ENCODE measurements at regions not wholly inside any gene's neighbourhood (a gene's known extent, or its start where the extent isn't known, plus 50 kb on each side); places are given as distances from the start of the nearest gene placed in this dataset.

DNA sequence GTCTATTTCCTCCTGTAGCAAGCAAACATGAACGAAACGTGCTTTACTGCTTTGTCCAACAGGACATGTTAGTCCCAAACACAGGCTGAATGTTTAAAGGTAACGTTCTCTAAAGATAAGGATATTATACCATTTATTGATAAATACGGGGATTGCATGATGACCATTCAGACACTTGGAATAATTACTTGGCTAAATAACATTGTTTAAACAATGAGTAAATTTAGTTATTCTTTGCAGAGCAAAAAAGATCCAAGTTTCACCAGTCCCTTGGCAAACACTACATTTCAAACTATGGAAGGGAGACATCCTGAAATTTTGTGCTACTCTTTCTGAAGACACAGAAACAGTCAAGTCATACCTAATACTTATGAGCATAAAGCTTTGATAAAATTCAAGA lies 88.0 kb downstream of the ZNF280B start:
- DNase-seq (ENCODE audit: low spot score): no peak

DNA sequence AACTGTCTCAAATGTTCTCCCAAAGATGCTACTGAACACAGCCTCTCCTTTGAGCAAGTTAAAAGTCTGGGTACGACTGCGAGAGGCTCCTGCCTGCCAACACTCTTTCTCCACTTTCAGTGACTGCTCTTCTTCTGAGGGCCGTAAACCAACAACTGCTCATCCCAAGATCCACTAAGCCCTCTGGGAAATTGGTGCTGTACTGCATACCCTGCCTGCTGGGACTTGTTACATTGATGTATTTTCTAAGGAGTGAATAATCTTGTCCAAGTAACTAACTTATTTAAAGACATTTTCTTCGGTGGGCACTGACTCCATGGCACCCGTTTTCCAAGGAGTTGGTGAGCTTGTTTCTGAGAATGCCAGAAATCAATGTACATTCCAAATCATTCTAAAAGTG lies 87.2 kb downstream of the ZNF280B start:
- DNase-seq (ENCODE audit: low spot score): no peak

DNA sequence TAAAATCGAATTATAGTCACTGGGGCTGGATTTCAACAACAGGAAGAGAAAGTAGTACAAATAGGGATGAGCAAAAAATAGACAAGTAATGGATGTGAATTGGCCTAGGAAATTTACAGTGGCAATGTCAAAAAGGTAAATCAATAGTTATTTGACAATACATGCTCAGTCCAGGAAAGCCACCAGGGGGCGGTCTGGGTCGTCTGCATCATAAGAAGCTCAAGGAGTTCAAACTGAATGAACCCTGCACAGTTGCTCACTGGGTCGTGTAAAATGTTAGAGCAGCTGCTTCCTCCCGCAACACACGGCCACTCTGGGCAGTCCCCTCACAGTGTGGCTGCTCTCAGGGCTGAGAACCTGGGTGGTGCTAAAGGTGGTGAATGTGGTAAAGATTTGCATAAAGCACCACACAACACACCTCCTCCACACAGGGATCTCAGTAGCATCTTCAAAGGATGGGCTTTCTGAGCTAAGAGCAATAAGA lies 85.9 kb downstream of the ZNF280B start:
- DNase-seq (ENCODE audit: low spot score): peak; percentile 23

DNA sequence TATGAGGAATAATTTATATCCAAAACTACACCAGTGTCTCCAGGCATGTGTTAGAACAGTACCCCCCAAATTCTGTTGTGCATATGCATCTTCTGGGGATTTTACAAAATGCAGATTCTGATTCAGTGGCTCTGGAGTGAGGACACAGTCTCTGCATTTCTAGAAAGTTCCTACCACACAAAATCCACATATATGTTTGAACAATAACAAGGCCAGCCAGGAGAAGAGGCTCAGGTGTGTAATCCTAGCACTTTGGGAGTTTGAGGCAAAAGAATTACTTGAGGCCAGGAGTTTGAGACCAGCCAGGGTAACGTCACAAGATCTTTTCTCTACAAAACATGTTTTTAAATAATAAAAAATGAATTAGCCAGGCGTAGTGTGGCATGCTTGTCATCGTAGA lies 84.9 kb downstream of the ZNF280B start:
- no peak for DNase-seq (ENCODE audit: low spot score)

DNA sequence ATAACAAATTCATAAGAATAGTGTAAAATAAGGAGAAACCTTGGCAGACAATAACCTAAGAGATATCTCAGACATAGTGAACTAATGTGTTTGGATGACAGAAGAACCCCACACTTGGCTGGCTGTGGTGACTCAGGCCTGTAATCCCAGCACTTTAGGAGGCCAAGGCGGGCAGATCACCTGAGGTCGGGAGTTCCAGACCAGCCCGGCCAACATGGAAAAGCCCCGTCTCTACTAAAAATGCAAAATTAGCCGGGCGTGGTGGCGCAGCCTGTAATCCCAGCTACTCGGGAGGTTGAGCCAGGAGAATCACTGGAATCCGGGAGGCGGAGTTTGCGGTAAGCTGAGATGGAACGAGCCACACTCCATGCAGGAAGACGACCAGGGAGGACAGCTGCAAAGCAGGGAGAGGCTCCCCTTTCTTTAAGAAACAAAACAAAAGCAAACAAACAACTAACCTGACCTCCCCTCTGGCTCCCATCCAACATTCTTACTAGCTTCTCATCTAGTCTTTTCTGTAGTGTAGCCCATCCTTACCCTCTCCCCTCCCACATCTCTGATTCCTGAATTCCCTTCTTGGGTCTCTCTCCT lies 84.2 kb downstream of the ZNF280B start:
- no peak for DNase-seq (ENCODE audit: low spot score)

DNA sequence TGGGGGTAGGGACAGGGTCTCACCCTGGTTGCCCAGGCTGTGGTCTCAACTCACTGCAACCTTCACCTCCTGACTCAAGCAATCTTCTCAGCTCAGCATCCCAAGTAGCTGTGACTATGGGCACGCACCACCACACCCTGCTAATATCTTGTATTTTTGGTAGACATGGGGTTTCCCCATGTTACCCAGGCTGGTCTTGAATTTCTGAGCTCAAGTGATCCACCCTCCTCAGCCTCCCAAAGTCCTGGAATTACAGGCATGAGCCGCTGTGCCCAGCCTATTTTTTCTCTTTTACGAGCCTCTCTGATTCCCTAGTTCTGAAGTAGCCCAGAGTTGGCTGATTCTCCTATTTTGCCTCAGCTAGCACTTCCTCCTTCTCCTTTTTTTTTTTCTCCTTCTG lies 83.6 kb downstream of the ZNF280B start:
- DNase-seq (ENCODE audit: low spot score): no peak

DNA sequence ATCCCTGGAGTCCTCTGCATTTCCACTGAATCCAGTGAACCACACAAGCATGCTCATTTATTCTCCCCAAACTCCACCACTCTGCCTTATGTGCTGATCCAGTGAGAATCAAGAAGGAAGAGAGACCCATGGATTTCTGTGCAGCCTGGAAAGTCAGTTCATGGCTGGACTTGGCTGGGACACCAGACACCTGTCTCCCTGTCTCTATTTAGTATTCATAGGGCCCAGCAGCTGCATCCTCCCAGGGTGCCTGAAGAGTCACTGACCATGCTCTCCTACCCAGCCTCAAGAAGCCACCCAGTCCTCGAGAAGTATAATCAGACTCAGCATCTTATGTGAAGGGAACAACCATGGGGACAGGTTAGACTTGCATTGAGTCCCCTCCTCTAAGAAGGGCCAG lies 83.2 kb downstream of the ZNF280B start:
- no peak for DNase-seq (ENCODE audit: low spot score)

DNA sequence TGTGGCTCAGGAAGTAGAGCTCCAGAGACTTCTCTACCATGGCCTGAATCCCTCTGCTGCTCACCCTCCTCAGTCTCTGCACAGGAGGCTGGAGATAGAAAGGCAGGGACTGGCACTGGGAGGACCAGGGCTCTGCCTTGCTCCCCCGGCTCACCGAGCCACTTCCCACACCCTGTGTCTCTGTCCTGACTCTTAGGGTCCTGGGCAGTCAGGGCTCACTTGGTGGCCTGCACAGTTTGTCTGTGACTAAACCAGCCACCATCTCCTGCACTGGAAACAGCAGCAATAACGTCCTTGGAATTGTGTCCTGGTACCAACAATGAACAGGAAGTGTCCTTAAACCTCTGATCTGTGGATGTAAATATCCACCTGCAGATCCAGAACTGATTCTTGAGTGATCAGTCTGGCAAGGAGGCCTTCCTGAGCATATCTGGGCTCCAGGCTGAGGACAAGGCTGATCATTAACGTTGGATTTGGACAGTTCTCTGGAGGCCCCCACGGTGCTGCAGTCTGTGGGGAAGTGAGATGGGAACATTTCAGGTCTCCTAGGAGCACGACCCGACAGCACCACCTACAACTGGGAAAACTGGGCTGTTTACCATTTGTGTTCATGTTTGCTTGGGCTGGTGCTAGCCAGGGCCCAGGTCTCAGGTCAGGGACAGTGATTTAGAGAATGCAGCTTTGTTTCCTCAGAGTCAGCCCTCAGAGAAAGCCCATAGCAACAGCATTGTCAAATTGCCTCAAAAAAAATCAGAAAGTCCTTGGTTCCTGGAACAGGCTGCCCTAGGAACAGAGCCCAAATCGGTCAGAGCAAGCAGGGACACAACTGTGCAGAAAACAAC lies 82.5 kb downstream of the ZNF280B start:
- DNase-seq (ENCODE audit: low spot score): no peak

DNA sequence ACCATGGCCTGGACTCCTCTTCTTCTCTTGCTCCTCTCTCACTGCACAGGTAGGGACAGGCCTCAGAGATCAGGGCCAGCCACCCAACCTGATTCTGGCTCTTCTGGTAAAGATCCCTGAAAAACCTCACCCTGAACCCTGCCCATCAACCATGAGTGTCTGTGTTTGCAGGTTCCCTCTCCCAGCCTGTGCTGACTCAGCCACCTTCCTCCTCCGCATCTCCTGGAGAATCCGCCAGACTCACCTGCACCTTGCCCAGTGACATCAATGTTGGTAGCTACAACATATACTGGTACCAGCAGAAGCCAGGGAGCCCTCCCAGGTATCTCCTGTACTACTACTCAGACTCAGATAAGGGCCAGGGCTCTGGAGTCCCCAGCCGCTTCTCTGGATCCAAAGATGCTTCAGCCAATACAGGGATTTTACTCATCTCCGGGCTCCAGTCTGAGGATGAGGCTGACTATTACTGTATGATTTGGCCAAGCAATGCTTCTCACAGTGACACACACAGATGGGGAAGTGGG lies 80.9 kb downstream of the ZNF280B start:
- DNase-seq (ENCODE audit: low spot score): no peak

DNA sequence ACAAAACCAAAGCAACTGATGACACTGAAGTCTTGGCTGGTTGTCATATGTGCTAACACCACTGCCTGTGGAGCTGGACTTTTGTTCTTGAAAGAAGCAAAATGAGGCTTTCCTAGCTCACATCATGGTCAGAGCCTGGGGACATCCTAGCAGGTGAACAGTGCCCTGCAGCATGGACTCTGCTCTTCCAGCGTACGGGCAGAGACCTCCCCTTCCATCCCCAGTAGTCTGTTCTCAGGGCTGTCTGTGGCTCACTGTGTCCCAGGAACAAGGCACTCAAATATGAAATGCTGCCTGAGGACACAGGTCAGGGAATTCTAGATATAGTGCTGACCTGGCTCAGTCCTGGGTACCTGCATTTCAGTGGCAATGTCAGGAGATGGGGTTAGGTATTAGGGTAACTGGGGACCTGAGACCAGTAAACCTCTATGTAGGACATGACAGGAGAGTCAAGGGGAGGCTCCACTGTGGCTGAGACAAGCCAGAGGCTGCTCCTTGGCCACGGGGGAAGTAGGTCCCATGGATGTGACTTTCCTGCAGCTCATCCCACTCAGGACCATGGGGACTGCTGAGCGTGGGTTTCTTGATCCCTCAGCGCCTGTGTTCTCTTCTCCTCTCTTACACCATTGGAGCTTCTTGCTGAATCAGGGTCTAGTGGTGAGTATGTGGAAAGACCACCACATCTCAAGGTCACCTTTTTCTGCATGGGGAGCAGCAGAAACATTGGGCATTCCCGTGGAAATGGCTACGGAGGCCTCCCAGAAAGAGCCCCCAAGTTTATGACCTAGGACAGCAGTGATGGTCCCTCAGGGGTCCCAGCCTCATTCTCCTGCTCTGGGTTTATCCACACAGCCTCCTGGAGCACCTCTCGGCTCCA lies 80.1 kb downstream of the ZNF280B start:
- no peak for DNase-seq (ENCODE audit: low spot score)

DNA sequence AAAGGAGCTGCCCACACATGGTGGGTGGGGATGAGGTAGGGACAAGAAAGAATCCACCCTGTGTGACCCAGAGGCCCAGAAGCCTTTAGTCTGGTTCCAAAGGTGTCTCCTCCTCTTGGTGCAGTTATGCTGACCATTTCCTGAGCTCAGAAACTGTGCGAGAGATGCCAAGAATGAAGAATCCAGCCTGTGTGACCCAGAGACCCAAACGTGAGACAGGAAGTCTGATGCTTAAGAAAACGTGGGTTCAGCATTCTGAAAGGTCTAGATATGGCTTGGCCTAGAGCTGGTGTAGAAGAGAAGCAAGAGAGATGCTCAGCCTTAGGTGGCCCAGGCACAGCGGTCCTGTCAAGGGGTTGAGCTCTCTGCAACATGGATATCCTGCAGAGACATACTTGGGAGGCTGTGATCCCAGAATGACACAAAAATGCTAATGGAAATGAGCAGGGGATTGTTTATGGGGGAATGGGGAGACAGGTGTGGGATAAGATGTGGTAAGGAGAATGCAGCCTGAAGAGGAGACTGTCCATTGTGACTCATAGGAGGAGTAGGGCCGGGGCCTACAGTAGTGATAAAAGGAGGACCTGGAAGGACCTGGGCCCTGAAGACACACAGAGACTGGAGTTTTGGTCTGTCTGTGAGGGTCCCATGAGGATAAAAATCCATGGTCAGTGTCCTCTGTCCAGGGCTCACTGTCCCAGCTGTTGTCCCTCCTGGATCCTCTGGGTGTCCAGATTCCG lies 79.0 kb downstream of the ZNF280B start:
- no peak for DNase-seq (ENCODE audit: low spot score)

DNA sequence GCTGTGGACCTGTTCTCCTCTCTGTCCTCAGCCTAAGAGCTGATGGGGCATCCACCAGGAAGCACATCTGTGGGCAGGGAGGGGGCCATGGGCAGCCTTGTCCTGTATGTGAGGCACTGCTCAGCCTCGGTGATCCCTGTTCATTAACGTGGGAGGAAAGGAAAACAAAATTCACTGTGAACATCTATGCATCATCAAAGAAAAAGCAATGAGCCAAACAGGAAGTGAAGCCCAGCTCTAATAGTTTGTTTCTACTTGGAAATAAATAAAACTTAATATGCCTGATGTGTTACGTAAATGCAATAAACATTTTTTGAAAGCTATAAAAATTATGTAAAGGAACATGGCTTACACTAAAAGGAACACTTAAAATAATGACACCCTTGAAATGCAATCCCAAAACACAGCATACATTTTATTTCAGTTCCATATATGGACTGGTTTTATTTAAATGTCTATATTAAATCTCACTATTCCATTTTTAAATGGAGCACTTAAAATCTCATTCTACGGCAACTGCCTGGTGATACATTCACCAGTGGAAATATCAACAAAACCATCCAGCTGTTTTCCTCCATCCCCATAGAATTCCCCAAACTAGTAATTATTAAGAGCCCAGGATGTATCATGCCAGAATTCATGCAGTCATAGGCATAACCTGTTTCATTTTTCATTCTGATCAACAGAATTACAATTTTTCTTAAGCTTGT lies 78.3 kb downstream of the ZNF280B start:
- DNase-seq (ENCODE audit: low spot score): no peak

DNA sequence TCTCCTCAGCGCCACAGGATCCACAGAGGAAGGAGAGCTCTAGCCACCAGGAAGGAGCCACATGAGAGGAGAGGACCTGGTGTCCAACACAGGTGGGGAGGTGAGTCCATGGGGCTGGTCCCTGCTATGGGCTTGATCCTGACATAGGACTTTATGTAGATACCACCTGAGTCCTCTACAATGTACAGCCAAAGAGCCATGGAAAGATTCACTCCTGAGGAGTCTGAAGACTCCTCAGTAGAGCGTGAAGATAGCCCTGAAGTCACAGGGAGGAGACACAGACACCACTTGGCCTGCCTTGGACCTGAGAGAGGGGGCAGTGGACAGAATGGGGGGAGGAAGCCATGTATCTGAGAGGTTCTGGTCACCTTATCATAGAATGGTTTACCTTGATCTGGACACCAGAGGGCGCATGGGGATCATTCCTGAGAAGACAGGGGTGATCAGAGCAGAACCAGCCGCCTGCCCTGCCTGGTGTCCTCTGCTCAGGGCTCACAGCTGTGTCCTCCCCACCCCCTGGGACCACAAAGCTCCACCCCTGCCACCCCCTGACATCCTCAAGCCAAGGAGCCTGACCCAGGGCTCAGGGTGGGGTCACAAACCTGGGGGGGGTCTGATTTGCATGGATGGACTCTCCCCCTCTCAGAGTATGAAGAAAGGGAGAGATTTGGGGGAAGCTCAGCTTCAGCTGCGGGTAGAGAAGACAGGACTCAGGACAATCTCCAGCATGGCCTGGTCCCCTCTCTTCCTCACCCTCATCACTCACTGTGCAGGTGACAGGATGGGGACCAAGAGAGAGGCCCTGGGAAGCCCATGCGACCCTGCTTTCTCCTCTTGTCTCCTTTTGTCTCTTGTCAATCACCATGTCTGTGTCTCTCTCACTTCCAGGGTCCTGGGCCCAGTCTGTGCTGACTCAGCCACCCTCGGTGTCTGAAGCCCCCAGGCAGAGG lies 77.0 kb downstream of the ZNF280B start:
- peak; percentile 63 for DNase-seq (ENCODE audit: low spot score)

DNA sequence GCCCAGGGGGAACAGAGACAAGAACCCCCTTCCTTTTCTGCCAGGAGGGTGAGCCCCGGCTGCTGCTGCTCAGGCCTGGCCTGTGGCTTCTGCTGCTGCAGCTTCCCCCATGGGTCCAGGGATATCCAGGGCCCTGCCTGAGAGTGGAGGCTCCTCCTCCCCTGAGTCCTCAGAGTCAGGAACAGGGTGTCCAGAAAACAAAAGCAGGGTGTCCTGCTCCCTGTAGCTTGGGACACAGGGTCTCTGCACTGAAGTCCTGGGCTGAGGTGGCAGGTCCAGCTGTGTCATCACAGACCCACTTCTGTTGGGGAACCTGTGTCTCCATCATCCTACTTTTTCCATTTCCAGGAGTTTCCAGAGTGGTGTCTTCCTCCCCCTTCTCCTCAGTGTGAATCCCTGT lies 76.1 kb downstream of the ZNF280B start:
- no peak for DNase-seq (ENCODE audit: low spot score)

DNA sequence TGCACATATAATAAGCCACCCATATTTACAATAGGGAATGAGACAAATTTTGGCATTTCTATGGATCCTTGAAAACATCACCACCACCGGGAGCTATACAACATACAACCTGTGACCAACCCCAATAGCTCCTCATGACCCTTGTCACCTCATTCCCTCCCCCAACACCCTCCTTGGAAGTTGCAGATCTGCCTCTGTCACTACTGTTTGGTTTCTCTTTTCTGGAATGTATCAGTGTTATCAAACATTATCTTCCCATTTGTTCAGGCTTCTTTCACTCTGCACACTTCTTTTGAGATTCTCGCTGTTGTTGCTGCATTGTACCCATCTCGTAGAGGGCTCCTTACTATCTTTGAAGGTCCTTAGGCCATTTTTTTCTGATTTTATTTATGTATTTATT lies 75.6 kb downstream of the ZNF280B start:
- no peak for DNase-seq (ENCODE audit: low spot score)

DNA sequence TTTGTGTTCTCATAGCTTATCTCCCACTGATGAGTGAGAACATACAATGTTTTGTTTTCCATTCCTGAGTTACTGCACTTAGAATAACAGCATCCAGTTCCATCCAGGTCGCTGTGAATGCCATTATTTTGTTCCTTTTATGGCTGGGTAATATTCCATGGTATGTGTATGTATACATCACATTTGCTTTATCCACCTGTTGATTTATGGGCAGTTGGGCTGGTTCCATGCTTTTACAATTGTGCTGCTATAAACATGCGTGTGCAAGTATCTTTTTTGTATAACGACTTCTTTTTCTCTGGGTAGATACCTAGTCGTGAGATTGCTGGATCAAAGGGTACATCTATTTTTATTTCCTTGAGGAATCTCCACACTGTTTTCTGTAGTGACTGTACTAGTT lies 74.8 kb downstream of the ZNF280B start:
- no peak for DNase-seq (ENCODE audit: low spot score)
